IMR-90 (cell line): ENCODE measurements at regions not wholly inside any gene's neighbourhood (a gene's known extent, or its start where the extent isn't known, plus 50 kb on each side); places are given as distances from the start of the nearest gene placed in this dataset.

Source experiments
- ATAC-seq: fragments of 200-7000 bp; cut with Tn5 transposase; 2 replicates; pipeline ENCODE4 v1.9.1; 2020; ENCODE audit warnings: low read depth, mild to moderate bottlenecking, moderate library complexity
- BruUV-seq: library from RNA; stranded (reverse); fragments of 400-500 nt; replicated peaks from 2 replicates; lab custom pipeline; 2021; lab: Mats Ljungman, UMichigan
- CTCF ChIA-PET: fragments of 300-600 bp; formaldehyde crosslinking; extraction: SDS; loops from one replicate; lab custom pipeline; 2021; ENCODE audit warnings: antibody characterized with exemption; lab: Yijun Ruan, JAX
- POLR2A ChIA-PET: fragments of 300-600 bp; sonication (Branson Sonifier 250); formaldehyde crosslinking; loops from one replicate; lab custom pipeline; 2022; ENCODE audit warnings: antibody characterized with exemption; ENCODE audit not compliant: unreplicated experiment; lab: Charles Lee
- DNase-seq: peaks from one replicate; pipeline ENCODE4 v3.0.0; 2013
- H2AFZ ChIP-seq: replicated peaks from 2 replicates; pipeline ENCODE3; 2013; ENCODE audit warnings: low read length, mild to moderate bottlenecking; ENCODE audit not compliant: poor library complexity
- H2AK5ac ChIP-seq: 2 replicates; pipeline ENCODE4 v1.6.1; 2013; ENCODE audit warnings: low read depth, low read length, inconsistent platforms
- H2AK9ac ChIP-seq: replicated peaks from 2 replicates; pipeline ENCODE3; 2013; ENCODE audit warnings: mild to moderate bottlenecking, low read depth, low read length, moderate library complexity; ENCODE audit not compliant: poor library complexity
- H2BK120ac ChIP-seq: 2 replicates; pipeline ENCODE4 v1.6.1; 2013; ENCODE audit warnings: low read depth, low read length, inconsistent platforms
- H2BK15ac ChIP-seq: 3 replicates; pipeline ENCODE4 v1.6.1; 2013; ENCODE audit warnings: low read depth, low read length, inconsistent platforms
- H2BK20ac ChIP-seq: 2 replicates; pipeline ENCODE4 v1.6.1; 2013; ENCODE audit warnings: low read depth, mild to moderate bottlenecking, inconsistent platforms, low read length, moderate library complexity
- H2BK5ac ChIP-seq: 2 replicates; pipeline ENCODE4 v1.6.1; 2013; ENCODE audit warnings: mild to moderate bottlenecking, low read depth, low read length, inconsistent platforms; ENCODE audit not compliant: poor library complexity, severe bottlenecking
- H3K14ac ChIP-seq: replicated peaks from 2 replicates; pipeline ENCODE4 v1.6.1; 2013; ENCODE audit warnings: low read depth, low read length, inconsistent platforms
- H3K18ac ChIP-seq: 2 replicates; pipeline ENCODE4 v1.6.1; 2013; ENCODE audit warnings: low read depth, low read length, control low read depth
- H3K23ac ChIP-seq: 2 replicates; pipeline ENCODE4 v1.6.1; 2013; ENCODE audit warnings: low read depth, low read length, inconsistent platforms
- H3K27ac ChIP-seq: 2 replicates; pipeline ENCODE4 v1.5.1; 2013; ENCODE audit warnings: mild to moderate bottlenecking, control low read depth, low read length; ENCODE audit not compliant: insufficient read depth
- H3K27me3 ChIP-seq: 2 replicates; pipeline ENCODE4 v1.6.1; 2013; ENCODE audit warnings: low read length; ENCODE audit not compliant: control insufficient read depth, insufficient read depth
- H3K36me3 ChIP-seq: 2 replicates; pipeline ENCODE4 v1.6.1; 2013; ENCODE audit warnings: low read length, mixed read lengths; ENCODE audit not compliant: control insufficient read depth, insufficient read depth
- H3K4ac ChIP-seq: 2 replicates; pipeline ENCODE4 v1.6.1; 2013; ENCODE audit warnings: low read depth, low read length, inconsistent platforms
- H3K4me1 ChIP-seq: 2 replicates; pipeline ENCODE4 v1.6.1; 2013; ENCODE audit warnings: low read length, mixed read lengths; ENCODE audit not compliant: control insufficient read depth, insufficient read depth
- H3K4me2 ChIP-seq: 2 replicates; pipeline ENCODE4 v1.6.1; 2013; ENCODE audit warnings: low read depth, mild to moderate bottlenecking, control low read depth, low read length, moderate library complexity
- H3K4me3 ChIP-seq: 2 replicates; pipeline ENCODE4 v1.5.1; 2013; ENCODE audit warnings: low read depth, mild to moderate bottlenecking, control low read depth, low read length, moderate library complexity; ENCODE audit not compliant: insufficient read depth
- H3K56ac ChIP-seq: 2 replicates; pipeline ENCODE4 v1.6.1; 2013; ENCODE audit warnings: low read length, inconsistent platforms; ENCODE audit not compliant: insufficient read depth; ENCODE audit errors: extremely low read depth
- H3K79me1 ChIP-seq, 2 experiments: 2 replicates each; pipeline ENCODE4 v1.6.1; 2013; ENCODE audit warnings: low read length in 2 of 2, inconsistent platforms in 1 of 2, low read depth in 1 of 2
- H3K9ac ChIP-seq: 2 replicates; pipeline ENCODE4 v1.6.1; 2013; ENCODE audit warnings: low read depth, low read length, control low read depth
- H3K9me1 ChIP-seq: 2 replicates; pipeline ENCODE4 v1.6.1; 2013; ENCODE audit warnings: low read length, inconsistent platforms; ENCODE audit not compliant: insufficient read depth
- H3K9me3 ChIP-seq: 2 replicates; pipeline ENCODE4 v1.6.1; 2013; ENCODE audit warnings: low read length; ENCODE audit not compliant: control insufficient read depth, insufficient read depth
- H4K20me1 ChIP-seq: 2 replicates; pipeline ENCODE4 v1.6.1; 2013; ENCODE audit warnings: low read length, inconsistent platforms; ENCODE audit not compliant: insufficient read depth
- H4K5ac ChIP-seq: 2 replicates; pipeline ENCODE4 v1.6.1; 2013; ENCODE audit warnings: mild to moderate bottlenecking, low read depth, low read length, control low read depth
- H4K8ac ChIP-seq, 2 experiments: 2 replicates each; pipeline ENCODE4 v1.6.1; 2013; ENCODE audit warnings: low read depth in 2 of 2, low read length in 2 of 2, control low read depth in 1 of 2, inconsistent platforms in 1 of 2
- H4K91ac ChIP-seq: 2 replicates; pipeline ENCODE4 v1.6.1; 2013; ENCODE audit warnings: low read depth, low read length, inconsistent platforms; ENCODE audit not compliant: insufficient read depth
- BHLHE40 ChIP-seq: fragments of 150-350 bp; IDR thresholded peaks from 2 replicates; pipeline ENCODE4 v1.6.1; 2016; ENCODE audit warnings: mild to moderate bottlenecking, low read depth, low read length
- CEBPB ChIP-seq: IDR thresholded peaks from 2 replicates; pipeline ENCODE4 v1.6.1; 2012; ENCODE audit warnings: low read depth, low read length, improper control_type of control experiment
- FOS ChIP-seq: fragments of 150-350 bp; IDR thresholded peaks from 2 replicates; pipeline ENCODE4 v1.6.1; 2016; ENCODE audit warnings: low read depth, low read length
- WGBS, 2 experiments: methylation state at CpG; one replicate each; pipeline versions ENCODE4 v1.1.5 to v1.1.7; 2013; ENCODE audit warnings: missing lambda C conversion rate in 2 of 2; ENCODE audit not compliant: insufficient read length in 1 of 2; ENCODE audit errors: extremely low coverage in 2 of 2; 5-methylcytosine and 5-hydroxymethylcytosine counted together
- dilution Hi-C: fragments of 300-500 bp; cut with HindIII; formaldehyde crosslinking; loops from one replicate; pipeline ENCODE4 v1.14.3; 2018; ENCODE audit warnings: low sequenced_read_pairs; ENCODE audit not compliant: unreplicated experiment
- in situ Hi-C: fragments of 300-500 bp; cut with MboI; formaldehyde crosslinking; loops from 3 replicates; pipeline ENCODE4 v1.14.3; 2019; ENCODE audit warnings: low sequenced_read_pairs, inconsistent platforms, mixed read lengths
- intact Hi-C: fragments of 100-400 bp; cut with micrococcal nuclease; formaldehyde crosslinking; loops from 2 replicates; pipeline ENCODE4 v1.10.0; 2022
- TF ChIP-seq, protein P1 (sequence below): fragments of 150-350 bp; IDR thresholded peaks from 2 replicates; pipeline ENCODE4 v1.6.1; 2017; ENCODE audit warnings: mild to moderate bottlenecking, antibody characterized with exemption, low read length, low read depth
- TF ChIP-seq, protein P2 (sequence below): conservative IDR thresholded peaks from 2 replicates; pipeline ENCODE4 v1.5.1; 2012; ENCODE audit warnings: mild to moderate bottlenecking, low read depth, low read length, improper control_type of control experiment

DNA sequence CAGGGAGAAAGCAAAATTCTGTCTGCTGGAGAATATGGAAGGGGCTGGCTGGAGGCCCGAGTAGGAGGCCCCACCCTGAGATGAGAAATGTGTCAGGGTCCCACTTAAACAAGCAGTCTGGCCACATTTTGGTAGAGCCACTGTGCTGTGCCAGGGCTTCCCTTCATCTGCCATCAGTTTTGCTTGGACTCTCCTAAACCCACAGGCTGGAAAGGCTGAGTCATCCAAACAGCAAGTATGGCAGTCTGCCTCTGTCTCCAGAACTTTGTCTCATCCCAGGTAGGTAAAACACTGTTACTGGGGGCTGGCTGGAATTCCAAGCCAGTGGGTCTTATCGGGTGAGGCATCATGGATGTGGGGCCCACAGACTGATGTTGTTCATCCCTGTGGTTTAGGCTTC, 1390.6 kb downstream of the UQCRFS1 start:
- peaks cover 7% of the 10 kb centered on the region; the same call in 1 of the 2 replicates for H3K9me3 ChIP-seq
- H2AFZ ChIP-seq = no peak overlapping the region
- H3K4me1 ChIP-seq = no peaks in the 10 kb centered on the region
- no peak overlapping the region for H4K5ac ChIP-seq
- in situ Hi-C loops (no loop called here), dilution Hi-C loops (no loop called here), intact Hi-C loops (no loop called here)
- ATAC-seq (no peak), DNase-seq (no peak)
- no peak overlapping the region for H3K14ac ChIP-seq
- H2BK20ac ChIP-seq = no peak overlapping the region
- no peak overlapping the region for H4K8ac ChIP-seq
- H2BK15ac ChIP-seq = no peak overlapping the region
- no peak overlapping the region for H2BK120ac ChIP-seq
- H3K4ac ChIP-seq = no peak overlapping the region
- H3K4me2 ChIP-seq = no peak overlapping the region
- H3K9ac ChIP-seq = no peak overlapping the region
- no peaks in the 10 kb centered on the region for H3K27me3 ChIP-seq
- no peaks in the 10 kb centered on the region for H4K20me1 ChIP-seq
- H2AK5ac ChIP-seq = no peak overlapping the region
- CTCF ChIA-PET = no interaction called here
- H3K4me3 ChIP-seq = no peak overlapping the region
- WGBS, 2 experiments = no CpG with 5 or more reads among the region's 2 CpGs
- H3K23ac ChIP-seq = no peak overlapping the region
- H2BK5ac ChIP-seq = no peak overlapping the region
- no peak overlapping the region for H2AK9ac ChIP-seq
- TF ChIP-seq FOS = no peak
- TF ChIP-seq BHLHE40 = no peak
- TF ChIP-seq, protein P1, sequence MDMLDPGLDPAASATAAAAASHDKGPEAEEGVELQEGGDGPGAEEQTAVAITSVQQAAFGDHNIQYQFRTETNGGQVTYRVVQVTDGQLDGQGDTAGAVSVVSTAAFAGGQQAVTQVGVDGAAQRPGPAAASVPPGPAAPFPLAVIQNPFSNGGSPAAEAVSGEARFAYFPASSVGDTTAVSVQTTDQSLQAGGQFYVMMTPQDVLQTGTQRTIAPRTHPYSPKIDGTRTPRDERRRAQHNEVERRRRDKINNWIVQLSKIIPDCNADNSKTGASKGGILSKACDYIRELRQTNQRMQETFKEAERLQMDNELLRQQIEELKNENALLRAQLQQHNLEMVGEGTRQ = no peak
- no peak for TF ChIP-seq CEBPB
- TF ChIP-seq, protein P2, sequence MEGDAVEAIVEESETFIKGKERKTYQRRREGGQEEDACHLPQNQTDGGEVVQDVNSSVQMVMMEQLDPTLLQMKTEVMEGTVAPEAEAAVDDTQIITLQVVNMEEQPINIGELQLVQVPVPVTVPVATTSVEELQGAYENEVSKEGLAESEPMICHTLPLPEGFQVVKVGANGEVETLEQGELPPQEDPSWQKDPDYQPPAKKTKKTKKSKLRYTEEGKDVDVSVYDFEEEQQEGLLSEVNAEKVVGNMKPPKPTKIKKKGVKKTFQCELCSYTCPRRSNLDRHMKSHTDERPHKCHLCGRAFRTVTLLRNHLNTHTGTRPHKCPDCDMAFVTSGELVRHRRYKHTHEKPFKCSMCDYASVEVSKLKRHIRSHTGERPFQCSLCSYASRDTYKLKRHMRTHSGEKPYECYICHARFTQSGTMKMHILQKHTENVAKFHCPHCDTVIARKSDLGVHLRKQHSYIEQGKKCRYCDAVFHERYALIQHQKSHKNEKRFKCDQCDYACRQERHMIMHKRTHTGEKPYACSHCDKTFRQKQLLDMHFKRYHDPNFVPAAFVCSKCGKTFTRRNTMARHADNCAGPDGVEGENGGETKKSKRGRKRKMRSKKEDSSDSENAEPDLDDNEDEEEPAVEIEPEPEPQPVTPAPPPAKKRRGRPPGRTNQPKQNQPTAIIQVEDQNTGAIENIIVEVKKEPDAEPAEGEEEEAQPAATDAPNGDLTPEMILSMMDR = no peak
- POLR2A ChIA-PET = no interaction called here
- no peaks in the 10 kb centered on the region for H3K36me3 ChIP-seq
- H3K79me1 ChIP-seq = no peaks in the 10 kb centered on the region
- no peak overlapping the region for H3K18ac ChIP-seq
- H4K91ac ChIP-seq = no peak overlapping the region
- BruUV-seq = no TSS peak
- no peak overlapping the region for H3K27ac ChIP-seq
- no peaks in the 10 kb centered on the region for H3K9me1 ChIP-seq
- no peak overlapping the region for H3K56ac ChIP-seq
